T-helper 1 cell treated with Interleukin-12 subunit alpha and Interleukin-12 subunit beta and Interleukin-4 antibody, amounts not matched to agents 30 μg/mL and 1 μg/mL, for 36 hours (primary cell): ENCODE measurements at regions not wholly inside any gene's neighbourhood (a gene's known extent, or its start where the extent isn't known, plus 50 kb on each side); places are given as distances from the start of the nearest gene placed in this dataset.

Experiments used
- H3K27ac Mint-ChIP-seq: one replicate; pipeline ENCODE4 v1.8.0; 2021; ENCODE audit warnings: mild to moderate bottlenecking, mixed read lengths
- H3K27me3 Mint-ChIP-seq: one replicate; pipeline ENCODE4 v1.8.0; 2021; ENCODE audit warnings: low read depth, mixed read lengths
- H3K36me3 Mint-ChIP-seq: one replicate; pipeline ENCODE4 v1.8.0; 2021; ENCODE audit warnings: low read depth, mixed read lengths
- H3K4me1 Mint-ChIP-seq: one replicate; pipeline ENCODE4 v1.8.0; 2021; ENCODE audit warnings: low read depth, mixed read lengths
- H3K4me3 Mint-ChIP-seq: one replicate; pipeline ENCODE4 v1.8.0; 2021; ENCODE audit warnings: mild to moderate bottlenecking, moderate library complexity, mixed read lengths
- H3K9me3 Mint-ChIP-seq: one replicate; pipeline ENCODE4 v1.8.0; 2021; ENCODE audit warnings: mixed read lengths

DNA sequence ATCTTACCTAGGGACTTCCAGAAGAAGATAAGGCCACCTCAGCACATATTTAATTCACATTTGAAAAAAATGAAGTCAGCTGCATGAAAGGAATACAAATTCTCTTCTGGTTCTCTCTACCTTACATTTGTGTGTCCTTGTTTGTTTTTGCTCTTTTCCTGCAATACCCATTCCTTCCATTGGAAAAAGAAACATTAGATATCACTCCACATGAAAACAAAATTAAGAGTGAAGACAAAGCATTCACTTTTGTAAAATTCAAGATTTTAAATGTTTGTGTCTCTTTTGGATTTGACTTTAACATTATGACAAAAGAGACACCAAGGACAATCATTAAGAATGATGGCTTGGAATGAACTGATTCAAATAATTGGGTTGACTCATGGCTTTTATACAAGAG is 1351.8 kb downstream of the FSTL5 start:
- H3K27ac Mint-ChIP-seq, result no peak overlapping the region
- H3K36me3 Mint-ChIP-seq, result no peaks in the 10 kb centered on the region
- no peaks in the 10 kb centered on the region for H3K4me1 Mint-ChIP-seq
- no peak overlapping the region for H3K4me3 Mint-ChIP-seq
- peaks cover 3% of the 10 kb centered on the region for H3K9me3 Mint-ChIP-seq
- H3K27me3 Mint-ChIP-seq, result no peaks in the 10 kb centered on the region

DNA sequence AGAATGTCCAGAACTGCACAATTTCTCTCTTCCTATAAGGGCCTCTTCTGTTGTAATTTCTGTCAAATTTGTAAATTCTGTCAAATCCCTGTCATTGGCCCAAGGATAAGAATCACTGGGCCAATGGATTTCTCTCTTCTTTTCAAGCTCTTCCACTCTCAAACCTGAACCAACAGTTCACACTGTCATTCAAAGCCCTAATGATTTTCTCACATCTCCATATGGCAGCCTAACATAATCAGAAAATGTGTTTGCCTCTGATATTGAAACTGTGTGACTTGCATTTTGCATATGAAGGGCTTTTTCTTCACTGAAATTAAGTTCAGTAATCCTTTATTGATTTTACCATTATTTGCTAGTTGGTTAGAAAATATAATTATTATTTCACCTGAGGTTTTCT is 1349.1 kb downstream of the FSTL5 start:
- H3K9me3 Mint-ChIP-seq, result no peaks in the 10 kb centered on the region
- no peak overlapping the region for H3K27ac Mint-ChIP-seq
- H3K27me3 Mint-ChIP-seq, result no peaks in the 10 kb centered on the region
- H3K4me3 Mint-ChIP-seq, result no peak overlapping the region
- no peaks in the 10 kb centered on the region for H3K4me1 Mint-ChIP-seq
- no peaks in the 10 kb centered on the region for H3K36me3 Mint-ChIP-seq

DNA sequence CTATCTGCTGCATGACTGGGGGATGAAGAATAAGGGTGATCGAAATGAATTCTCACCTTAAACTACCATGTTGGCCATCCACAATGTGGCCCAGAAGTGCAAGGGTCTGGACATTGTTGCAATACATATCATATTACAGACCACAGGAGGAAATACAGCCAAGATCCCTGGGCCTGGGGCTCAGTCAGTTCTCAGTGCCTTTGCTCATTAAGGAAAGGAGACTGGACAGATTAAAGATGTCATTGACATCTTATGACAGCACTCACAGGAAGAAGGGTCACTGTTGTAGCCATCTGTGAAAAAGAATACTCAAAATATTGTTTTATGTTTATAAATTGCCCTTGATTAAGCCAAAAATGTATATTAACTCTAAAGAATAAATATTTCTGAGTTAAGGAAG is 1345.2 kb downstream of the FSTL5 start:
- Mint-ChIP-seq H3K27ac (no peak overlapping the region), H3K36me3 (no peaks in the 10 kb centered on the region), H3K4me3 (no peak overlapping the region)

DNA sequence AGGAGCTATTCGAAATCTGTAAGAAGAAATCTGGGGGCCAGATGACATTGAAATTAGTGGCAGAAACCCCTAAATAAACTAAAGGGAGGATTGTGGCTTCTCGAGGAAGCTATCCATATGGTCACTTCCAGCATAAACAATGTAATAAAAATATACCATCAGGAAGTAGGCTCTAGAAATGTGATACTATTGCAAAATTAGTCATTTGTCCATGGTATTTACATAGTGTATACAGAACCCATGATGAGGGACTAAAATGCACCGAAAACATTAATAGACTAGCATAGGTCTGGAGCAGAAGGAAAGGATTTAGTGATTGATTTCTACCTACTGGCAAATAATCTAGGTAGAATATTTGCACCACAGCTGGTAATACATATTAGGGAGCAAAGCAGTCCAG is 1344.0 kb downstream of the FSTL5 start:
- Mint-ChIP-seq H3K27me3 (no peaks in the 10 kb centered on the region), H3K4me1 (no peaks in the 10 kb centered on the region)

More for the DNA sequence above, 1345.2 kb downstream of the FSTL5 start:
- Mint-ChIP-seq H3K4me1 (no peaks in the 10 kb centered on the region), H3K27me3 (no peaks in the 10 kb centered on the region), H3K9me3 (peaks cover 12% of the 10 kb centered on the region)

DNA sequence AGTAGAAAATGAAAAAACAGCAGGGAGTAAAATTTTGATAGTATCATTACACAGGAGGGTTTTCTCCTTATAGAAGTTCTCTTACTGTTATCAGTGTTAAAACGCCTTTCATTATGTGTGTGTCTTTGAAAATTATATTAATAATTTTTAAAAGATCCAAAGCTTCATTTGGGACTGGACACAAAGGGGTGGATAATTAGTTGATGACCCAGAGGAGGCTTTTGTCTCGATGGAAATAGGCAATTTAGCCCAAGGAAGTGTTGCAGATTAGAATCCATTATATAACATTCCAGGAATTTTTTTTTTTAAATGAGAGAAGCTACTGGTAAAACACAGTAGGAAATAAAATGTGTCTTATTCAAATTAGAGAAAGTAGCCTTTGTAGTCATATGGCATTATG is 1339.3 kb downstream of the FSTL5 start:
- H3K27ac Mint-ChIP-seq, result no peak overlapping the region
- H3K4me1 Mint-ChIP-seq, result no peaks in the 10 kb centered on the region
- H3K36me3 Mint-ChIP-seq, result no peaks in the 10 kb centered on the region
- H3K4me3 Mint-ChIP-seq, result no peak overlapping the region
- H3K27me3 Mint-ChIP-seq, result no peaks in the 10 kb centered on the region
- peaks cover 17% of the 10 kb centered on the region for H3K9me3 Mint-ChIP-seq

More for the DNA sequence above, 1344.0 kb downstream of the FSTL5 start:
- Mint-ChIP-seq H3K9me3 (peaks cover 12% of the 10 kb centered on the region), H3K27ac (no peak overlapping the region), H3K4me3 (no peak overlapping the region), H3K36me3 (no peaks in the 10 kb centered on the region)

DNA sequence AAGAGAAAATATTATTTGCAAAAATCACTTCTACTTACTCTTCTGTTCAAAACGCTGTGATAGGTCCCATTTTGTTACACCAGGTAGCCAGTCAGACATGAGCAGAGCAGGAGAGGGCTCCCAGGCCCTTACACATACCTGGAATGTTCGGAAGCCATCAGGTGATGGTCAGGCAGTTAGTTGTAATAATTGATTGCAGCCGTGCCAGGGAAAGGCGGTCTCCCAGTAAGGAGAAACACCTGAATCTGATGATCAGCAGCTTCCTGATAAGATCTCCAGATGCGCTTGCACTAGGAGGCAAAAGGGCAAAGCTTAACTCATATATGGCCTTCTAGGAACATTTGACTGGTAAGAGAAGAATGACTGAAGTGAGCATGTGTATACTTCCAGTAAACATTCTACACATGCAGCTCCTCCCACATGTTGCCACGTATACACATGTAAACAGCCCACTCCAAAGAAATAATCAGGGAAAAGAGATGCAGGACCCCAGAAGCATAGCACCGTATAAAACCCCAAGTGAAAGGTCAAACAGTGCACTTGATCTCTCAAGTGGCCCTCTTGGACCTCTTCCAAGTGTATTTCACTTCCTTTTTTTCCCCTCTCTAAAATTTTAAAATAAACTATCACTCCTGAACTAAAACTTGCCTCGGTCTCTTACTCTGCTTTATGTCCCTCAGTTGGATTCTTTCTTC is 1338.0 kb downstream of the FSTL5 start:
- no peaks in the 10 kb centered on the region for H3K4me1 Mint-ChIP-seq
- no peak overlapping the region for H3K27ac Mint-ChIP-seq
- no peaks in the 10 kb centered on the region for H3K36me3 Mint-ChIP-seq
- peaks cover 16% of the 10 kb centered on the region for H3K9me3 Mint-ChIP-seq
- no peak overlapping the region for H3K4me3 Mint-ChIP-seq
- H3K27me3 Mint-ChIP-seq, result no peaks in the 10 kb centered on the region

DNA sequence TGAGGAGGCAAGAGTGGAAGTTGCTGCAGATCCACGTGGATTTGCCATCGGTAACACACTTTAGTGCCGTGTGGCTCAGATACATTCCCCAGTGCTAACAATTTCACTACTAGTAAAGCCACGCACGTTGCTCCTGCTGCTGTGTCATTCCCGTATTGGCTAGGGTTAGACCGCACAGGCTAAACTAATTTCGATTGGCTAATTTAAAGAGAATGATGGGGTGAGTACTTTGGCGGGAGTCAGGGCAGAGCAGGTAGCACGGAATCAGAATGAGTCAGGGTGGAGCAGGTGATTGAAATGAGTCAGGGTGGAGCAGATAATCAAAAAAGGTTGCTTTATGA is 1337.5 kb downstream of the FSTL5 start:
- H3K36me3 Mint-ChIP-seq, result no peaks in the 10 kb centered on the region
- peaks cover 13% of the 10 kb centered on the region for H3K9me3 Mint-ChIP-seq
- H3K4me3 Mint-ChIP-seq, result no peak overlapping the region
- H3K4me1 Mint-ChIP-seq, result no peaks in the 10 kb centered on the region
- no peak overlapping the region for H3K27ac Mint-ChIP-seq
- no peaks in the 10 kb centered on the region for H3K27me3 Mint-ChIP-seq

DNA sequence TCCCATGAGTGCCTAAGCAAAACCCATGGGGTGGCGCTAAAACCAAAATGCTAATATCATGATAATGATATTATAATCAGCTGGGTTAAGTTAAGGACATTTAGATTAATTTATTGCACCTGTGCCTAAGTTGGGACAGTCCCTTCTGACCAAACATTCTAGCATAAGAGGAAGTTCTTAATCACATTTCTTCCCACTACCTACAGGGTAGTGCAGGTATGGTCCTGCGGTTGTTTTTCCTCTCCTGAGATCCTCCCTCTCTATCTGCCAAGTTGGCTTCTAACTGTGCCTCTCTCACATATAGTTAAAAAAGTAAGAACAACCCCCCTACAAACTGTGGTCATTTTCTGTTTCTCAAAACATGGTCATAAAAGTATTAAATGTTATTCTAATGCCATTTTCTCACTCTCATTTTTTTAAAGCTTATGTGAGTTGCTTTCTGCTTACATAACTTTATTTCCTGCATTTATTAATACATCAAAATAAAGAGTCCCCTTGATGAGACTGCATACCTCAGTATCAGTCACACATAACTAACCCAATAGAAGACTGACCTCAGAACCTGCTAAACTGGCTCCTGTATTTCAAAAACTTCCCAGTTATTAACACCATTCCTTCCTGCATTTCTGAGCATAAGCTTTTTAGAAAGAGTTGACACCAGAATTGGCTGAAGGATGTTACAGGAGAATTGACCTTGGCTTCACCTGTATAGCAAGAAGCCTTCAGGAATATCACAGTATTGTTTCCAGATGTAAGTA is 1332.5 kb downstream of the FSTL5 start:
- Mint-ChIP-seq H3K27ac (no peak overlapping the region), H3K36me3 (no peaks in the 10 kb centered on the region), H3K27me3 (no peaks in the 10 kb centered on the region), H3K4me1 (no peaks in the 10 kb centered on the region), H3K4me3 (no peak overlapping the region), H3K9me3 (peaks cover 4% of the 10 kb centered on the region)

DNA sequence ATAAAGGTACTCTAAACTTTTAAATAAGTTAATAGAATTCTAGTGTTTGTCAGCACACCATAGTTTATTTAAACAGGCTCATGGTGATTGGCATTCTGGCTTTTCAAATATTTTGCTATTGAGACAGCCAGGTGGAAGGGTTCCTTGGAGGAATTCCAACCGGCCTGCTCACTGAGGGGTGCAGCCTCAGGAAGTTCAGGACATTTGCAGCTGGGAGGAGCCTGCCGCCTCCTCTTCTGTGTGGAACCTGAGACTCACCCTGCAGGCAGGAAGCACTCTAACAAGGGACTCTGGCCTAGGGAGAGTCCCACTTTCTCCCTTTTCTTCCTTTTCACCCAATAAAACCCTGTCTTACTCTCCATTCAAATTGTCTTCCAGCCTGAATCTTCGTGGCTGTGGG is 1328.0 kb downstream of the FSTL5 start:
- no peaks in the 10 kb centered on the region for H3K27me3 Mint-ChIP-seq

DNA sequence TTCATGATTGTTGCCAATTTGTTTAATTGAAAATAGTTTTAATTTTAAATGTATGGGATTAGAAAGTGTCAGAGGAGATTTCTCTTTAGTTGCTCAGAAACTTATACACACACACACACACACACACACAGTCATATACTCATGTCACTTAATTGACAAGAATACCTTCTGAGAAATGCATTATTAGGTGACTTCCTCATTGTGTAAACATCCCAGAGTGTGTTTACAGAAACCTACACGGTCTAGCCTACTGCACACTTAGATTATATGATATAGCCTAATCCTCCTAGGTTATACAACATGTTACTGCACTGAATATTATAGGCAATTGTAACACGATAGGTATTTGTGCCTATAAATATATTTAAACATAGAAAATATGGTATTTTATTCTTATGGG is 1327.4 kb downstream of the FSTL5 start:
- Mint-ChIP-seq H3K4me1 (no peaks in the 10 kb centered on the region), H3K27me3 (no peaks in the 10 kb centered on the region), H3K36me3 (no peaks in the 10 kb centered on the region), H3K4me3 (no peak overlapping the region), H3K27ac (no peak overlapping the region), H3K9me3 (peaks cover 4% of the 10 kb centered on the region)

More for the DNA sequence above, 1328.0 kb downstream of the FSTL5 start:
- Mint-ChIP-seq H3K27ac (no peak overlapping the region), H3K9me3 (peaks cover 4% of the 10 kb centered on the region), H3K4me1 (no peaks in the 10 kb centered on the region), H3K4me3 (no peak overlapping the region), H3K36me3 (no peaks in the 10 kb centered on the region)

DNA sequence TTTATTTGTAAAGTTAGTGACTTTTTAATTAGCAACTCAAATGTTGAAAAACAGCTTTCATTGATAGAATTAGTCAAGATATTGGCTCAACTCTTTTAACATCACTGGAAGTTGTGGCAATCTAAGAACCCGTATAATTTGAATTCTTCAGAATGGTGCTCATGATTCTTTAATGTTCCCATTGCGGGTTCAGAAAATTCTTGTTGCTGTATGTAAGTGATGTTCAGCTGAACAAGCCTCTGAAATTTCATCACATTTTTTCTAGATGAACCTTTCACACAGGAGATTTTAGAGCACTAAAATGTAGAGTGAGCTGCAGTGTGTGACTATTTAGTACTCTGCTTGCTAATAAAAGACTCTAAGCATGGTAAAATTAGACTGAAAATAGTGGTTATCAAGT is 1317.7 kb downstream of the FSTL5 start:
- H3K4me3 Mint-ChIP-seq, result no peak overlapping the region
- no peak overlapping the region for H3K27ac Mint-ChIP-seq
- H3K36me3 Mint-ChIP-seq, result no peaks in the 10 kb centered on the region
- peaks cover 8% of the 10 kb centered on the region for H3K9me3 Mint-ChIP-seq
- H3K27me3 Mint-ChIP-seq, result no peaks in the 10 kb centered on the region
- no peaks in the 10 kb centered on the region for H3K4me1 Mint-ChIP-seq

DNA sequence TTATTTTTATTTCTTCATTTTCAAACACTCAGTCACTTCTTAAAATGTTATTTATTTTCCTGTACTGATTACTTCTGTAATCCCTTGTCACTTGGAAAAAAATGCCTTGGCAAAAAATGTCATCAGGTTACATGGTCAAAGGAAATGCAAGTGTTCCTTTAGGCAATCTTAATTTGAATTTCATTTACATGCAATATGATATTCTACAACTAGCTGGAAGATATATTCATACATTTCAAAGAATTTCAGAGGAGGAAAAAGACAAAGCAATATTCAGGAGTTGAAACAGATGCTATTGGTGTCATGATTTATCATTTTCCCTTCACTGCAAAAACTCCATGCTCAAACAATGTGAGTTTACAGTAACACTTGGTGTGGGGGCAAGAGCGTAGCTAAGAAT is 1316.6 kb downstream of the FSTL5 start:
- Mint-ChIP-seq H3K27me3 (no peaks in the 10 kb centered on the region), H3K9me3 (peaks cover 8% of the 10 kb centered on the region), H3K4me3 (no peak overlapping the region), H3K27ac (no peak overlapping the region), H3K4me1 (no peaks in the 10 kb centered on the region), H3K36me3 (no peaks in the 10 kb centered on the region)

DNA sequence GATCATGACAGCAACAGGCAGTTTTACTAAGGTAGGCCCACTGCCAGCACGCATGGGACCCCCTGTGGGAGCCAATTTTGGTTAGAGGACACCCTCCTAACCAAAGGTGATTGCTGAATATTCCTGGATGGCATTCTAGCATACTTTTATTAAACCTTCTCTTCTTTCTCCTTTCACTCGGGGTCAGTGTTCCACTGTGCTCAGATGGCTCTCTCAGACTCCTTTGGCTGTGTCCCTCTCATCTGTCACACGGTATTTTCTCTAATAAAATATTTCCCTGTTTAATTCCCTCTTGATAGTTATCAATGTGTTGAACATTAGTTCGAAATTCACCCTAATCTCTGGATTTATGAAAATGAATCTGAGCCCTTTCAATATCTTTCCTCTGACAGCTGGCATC is 1315.3 kb downstream of the FSTL5 start:
- Mint-ChIP-seq H3K9me3 (peaks cover 8% of the 10 kb centered on the region), H3K36me3 (no peaks in the 10 kb centered on the region), H3K4me3 (no peak overlapping the region), H3K4me1 (no peaks in the 10 kb centered on the region), H3K27me3 (no peaks in the 10 kb centered on the region), H3K27ac (no peak overlapping the region)

DNA sequence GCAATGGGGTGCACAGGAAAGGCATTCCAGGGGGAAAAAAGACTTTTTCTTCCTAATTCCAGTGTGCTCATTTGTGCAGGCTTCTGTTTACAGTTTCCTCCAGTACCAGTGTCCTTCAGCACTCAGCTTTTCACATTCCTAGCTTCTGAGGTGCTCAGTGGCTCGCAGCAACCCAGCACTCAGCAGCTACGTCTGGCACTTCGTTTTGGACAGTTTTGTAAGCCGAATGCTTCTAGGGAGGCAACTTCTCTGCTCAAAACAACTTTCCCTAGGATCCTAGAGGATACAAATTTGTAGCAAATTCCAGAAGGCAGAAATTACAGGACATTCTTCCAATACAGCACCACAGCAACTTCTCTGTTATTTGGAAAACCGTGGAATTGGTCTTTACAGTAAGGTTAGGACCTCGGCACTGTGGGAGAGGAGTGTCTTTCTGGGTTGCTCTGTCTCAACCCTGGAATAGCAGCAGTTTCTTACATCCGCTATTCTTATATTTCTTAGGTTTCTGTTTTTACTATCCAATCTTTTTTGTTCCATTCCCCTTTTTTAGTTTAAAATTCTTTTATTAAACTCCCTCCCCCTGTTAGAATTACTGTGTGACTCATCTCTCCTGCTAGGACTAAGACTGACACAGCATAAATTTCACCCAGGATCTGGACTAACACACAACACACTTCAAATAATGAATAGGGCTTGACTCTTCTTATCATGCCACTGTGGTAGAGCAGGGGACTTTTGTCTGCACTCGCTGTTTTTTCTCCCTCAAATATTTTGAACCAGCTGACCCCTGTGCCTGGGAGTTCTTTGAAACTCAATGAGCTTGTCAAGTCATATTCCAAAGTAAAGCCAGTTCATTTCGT is 1314.7 kb downstream of the FSTL5 start:
- no peaks in the 10 kb centered on the region for H3K27me3 Mint-ChIP-seq
- H3K9me3 Mint-ChIP-seq, result peaks cover 8% of the 10 kb centered on the region
- H3K27ac Mint-ChIP-seq, result no peak overlapping the region
- no peak overlapping the region for H3K4me3 Mint-ChIP-seq
- no peaks in the 10 kb centered on the region for H3K36me3 Mint-ChIP-seq
- no peaks in the 10 kb centered on the region for H3K4me1 Mint-ChIP-seq

DNA sequence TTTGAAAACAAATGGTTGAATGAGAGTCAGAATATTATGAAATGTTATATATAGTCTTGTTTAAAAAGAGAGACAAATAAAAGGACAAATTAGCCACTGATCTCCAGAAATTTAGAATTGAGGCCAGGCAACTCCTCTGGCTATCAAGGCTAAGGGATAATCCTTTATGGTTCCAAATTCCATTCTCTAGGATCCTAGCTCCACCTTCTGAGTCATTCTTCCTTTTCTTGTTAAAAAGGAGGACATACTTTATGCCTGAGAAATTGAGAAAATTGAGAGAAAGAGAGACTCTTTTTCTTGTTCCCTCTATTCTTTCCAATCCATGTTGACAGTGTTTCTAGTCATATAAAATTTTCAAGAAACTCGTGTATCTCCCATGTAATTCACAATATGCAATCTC is 1299.5 kb downstream of the FSTL5 start:
- H3K4me1 Mint-ChIP-seq, result no peaks in the 10 kb centered on the region
- no peaks in the 10 kb centered on the region for H3K36me3 Mint-ChIP-seq
- no peaks in the 10 kb centered on the region for H3K27me3 Mint-ChIP-seq
- H3K4me3 Mint-ChIP-seq, result no peak overlapping the region
- peaks cover 5% of the 10 kb centered on the region for H3K9me3 Mint-ChIP-seq
- no peak overlapping the region for H3K27ac Mint-ChIP-seq
